HG02885 (cell line): ENCODE measurements at regions not wholly inside any gene's neighbourhood (a gene's known extent, or its start where the extent isn't known, plus 50 kb on each side); places are given as distances from the start of the nearest gene placed in this dataset.
"Not testable (repeated sequence)": the region's sequence is repeated elsewhere in the genome, so short reads cannot be mapped to it uniquely, and the experiment has no call there.

Source experiments
- ATAC-seq: cut with Tn5 transposase; IDR thresholded peaks from one replicate; pipeline ENCODE4 v1.9.1; 2021; ENCODE audit warnings: mild to moderate bottlenecking; ENCODE audit not compliant: unreplicated experiment, poor library complexity

- no peak for ATAC-seq
Observed at GRCh38 chr22:23446796-23447350, 133.2 kb downstream of the IGLL1 start.

- ATAC-seq, result not testable (repeated sequence)
Observed at GRCh38 chr22:23446194-23446593, 133.9 kb downstream of the IGLL1 start.

GRCh38 chr22:23443905-23444304 is 136.2 kb downstream of the IGLL1 start:
- not testable (repeated sequence) for ATAC-seq

GRCh38 chr22:23439581-23439980 is 140.5 kb downstream of the IGLL1 start:
- not testable (repeated sequence) for ATAC-seq

GRCh38 chr22:23438216-23438615 is 141.9 kb downstream of the IGLL1 start:
- ATAC-seq, result no peak

GRCh38 chr22:23437779-23438178 is 142.3 kb downstream of the IGLL1 start:
- no peak for ATAC-seq

- ATAC-seq, result not testable (repeated sequence)
Observed at GRCh38 chr22:23437107-23437395, 143.0 kb downstream of the IGLL1 start.

- not testable (repeated sequence) for ATAC-seq
Observed at GRCh38 chr22:23436354-23437106, 143.6 kb downstream of the IGLL1 start.

- ATAC-seq, result not testable (repeated sequence)
Observed at GRCh38 chr22:23435186-23435585, 144.9 kb downstream of the IGLL1 start.

- ATAC-seq, result not testable (repeated sequence)
Observed at GRCh38 chr22:23434198-23434830, 145.8 kb downstream of the IGLL1 start.

GRCh38 chr22:23433127-23434005 is 146.7 kb downstream of the IGLL1 start:
- not testable (repeated sequence) for ATAC-seq

- not testable (repeated sequence) for ATAC-seq
Observed at GRCh38 chr22:23432719-23433118, 147.4 kb downstream of the IGLL1 start.

GRCh38 chr22:23431337-23432072 is 148.6 kb downstream of the IGLL1 start:
- ATAC-seq, result no peak

- not testable (repeated sequence) for ATAC-seq
Observed at GRCh38 chr22:23424551-23425068, 155.5 kb downstream of the IGLL1 start.

GRCh38 chr22:23424031-23424430 is 156.1 kb downstream of the IGLL1 start:
- ATAC-seq, result no peak

- not testable (repeated sequence) for ATAC-seq
Observed at GRCh38 chr22:23422281-23422680, 157.8 kb downstream of the IGLL1 start.

- ATAC-seq, result not testable (repeated sequence)
Observed at GRCh38 chr22:23421300-23421699, 158.8 kb downstream of the IGLL1 start.

- no peak for ATAC-seq
Observed at GRCh38 chr22:23419931-23420330, 160.2 kb downstream of the IGLL1 start.

GRCh38 chr22:23419171-23419570 is 160.9 kb downstream of the IGLL1 start:
- no peak for ATAC-seq
